Liver (tissue), 8 donors: ENCODE measurements at regions not wholly inside any gene's neighbourhood (a gene's known extent, or its start where the extent isn't known, plus 50 kb on each side); places are given as distances from the start of the nearest gene placed in this dataset.

Experiments used
- DNase-seq: peaks from one replicate; pipeline ENCODE4 v3.0.0-alpha.2; 2017; ENCODE audit warnings: low spot score
- H3K27ac ChIP-seq, 2 donors: one replicate each; pipeline ENCODE4 v1.7.0; 2013; ENCODE audit warnings: inconsistent platforms in 2 of 2, low read length in 2 of 2, control low read depth in 1 of 2, low read depth in 1 of 2, mild to moderate bottlenecking in 1 of 2
- H3K27me3 ChIP-seq, 4 donors: one replicate each; pipeline versions ENCODE4 v1.6.1 to v1.7.0; 2013; ENCODE audit warnings: low read length in 3 of 4, inconsistent platforms in 1 of 4, mild to moderate bottlenecking in 1 of 4, moderate library complexity in 1 of 4; ENCODE audit not compliant: control insufficient read depth in 4 of 4, insufficient read depth in 4 of 4
- H3K36me3 ChIP-seq, 4 donors: one replicate each; pipeline versions ENCODE4 v1.6.1 to v1.7.0; 2013; ENCODE audit warnings: low read length in 3 of 4, mild to moderate bottlenecking in 3 of 4, low read depth in 1 of 4, moderate library complexity in 1 of 4; ENCODE audit not compliant: control insufficient read depth in 4 of 4, insufficient read depth in 3 of 4
- H3K4me1 ChIP-seq, 4 donors: one replicate each; pipeline versions ENCODE4 v1.6.1 to v1.7.0; 2013; ENCODE audit warnings: low read length in 3 of 4, mild to moderate bottlenecking in 3 of 4, moderate library complexity in 1 of 4; ENCODE audit not compliant: control insufficient read depth in 4 of 4, insufficient read depth in 4 of 4
- H3K4me3 ChIP-seq, 3 donors: one replicate each; pipeline versions ENCODE4 v1.6.1 to v1.7.0; 2013; ENCODE audit warnings: low read length in 3 of 3, control low read depth in 1 of 3, low read depth in 1 of 3, mild to moderate bottlenecking in 1 of 3
- H3K9ac ChIP-seq, 2 donors: one replicate each; pipeline ENCODE4 v1.7.0; 2013; ENCODE audit warnings: low read length in 2 of 2, mild to moderate bottlenecking in 2 of 2, moderate library complexity in 2 of 2, control low read depth in 1 of 2, low read depth in 1 of 2
- H3K9me3 ChIP-seq, 4 donors: one replicate each; pipeline versions ENCODE4 v1.6.1 to v1.7.0; 2013; ENCODE audit warnings: low read length in 3 of 4; ENCODE audit not compliant: control insufficient read depth in 4 of 4
- EGR1 ChIP-seq, 2 donors: IDR thresholded peaks; 2 replicates each; pipeline ENCODE4 v1.6.1; 2016 to 2018; ENCODE audit warnings: antibody characterized with exemption in 2 of 2, low read depth in 2 of 2
- FOXA1 ChIP-seq: IDR thresholded peaks from 2 replicates; pipeline ENCODE4 v1.6.1; 2016; ENCODE audit warnings: antibody characterized with exemption
- FOXA2 ChIP-seq: IDR thresholded peaks from 2 replicates; pipeline ENCODE4 v1.6.1; 2016; ENCODE audit warnings: antibody characterized with exemption
- GABPA ChIP-seq, 2 donors: IDR thresholded peaks in 1 of 2; conservative IDR thresholded peaks in 1 of 2; 2 replicates each; pipeline ENCODE4 v1.6.1; 2016; ENCODE audit warnings: antibody characterized with exemption in 2 of 2, mild to moderate bottlenecking in 1 of 2, moderate library complexity in 1 of 2
- HNF4A ChIP-seq, 2 donors: conservative IDR thresholded peaks; 2 replicates each; pipeline ENCODE4 v1.6.1; 2016; ENCODE audit warnings: antibody characterized with exemption in 2 of 2, mild to moderate bottlenecking in 2 of 2
- HNF4G ChIP-seq: IDR thresholded peaks from 2 replicates; pipeline ENCODE4 v1.6.1; 2016; ENCODE audit warnings: antibody characterized with exemption
- JUND ChIP-seq, 2 donors: IDR thresholded peaks; 2 replicates each; pipeline ENCODE4 v1.6.1; 2016; ENCODE audit warnings: antibody characterized with exemption in 2 of 2
- NR2F2 ChIP-seq: IDR thresholded peaks from 2 replicates; pipeline ENCODE4 v1.6.1; 2016; ENCODE audit warnings: antibody characterized with exemption
- RAD21 ChIP-seq, 2 donors: IDR thresholded peaks; 2 replicates each; pipeline ENCODE4 v1.6.1; 2016; ENCODE audit warnings: antibody characterized with exemption in 2 of 2, mild to moderate bottlenecking in 2 of 2
- RXRA ChIP-seq, 2 donors: IDR thresholded peaks; 2 replicates each; pipeline ENCODE4 v1.6.1; 2017 to 2018; ENCODE audit warnings: antibody characterized with exemption in 2 of 2, mild to moderate bottlenecking in 1 of 2
- SP1 ChIP-seq: IDR thresholded peaks from 2 replicates; pipeline ENCODE4 v1.6.1; 2018; ENCODE audit warnings: antibody characterized with exemption, mild to moderate bottlenecking
- TAF1 ChIP-seq: conservative IDR thresholded peaks from 2 replicates; pipeline ENCODE4 v1.6.1; 2016; ENCODE audit warnings: antibody characterized with exemption, mild to moderate bottlenecking
- YY1 ChIP-seq: IDR thresholded peaks from 2 replicates; pipeline ENCODE4 v1.6.1; 2016; ENCODE audit warnings: antibody characterized with exemption, mild to moderate bottlenecking
- WGBS: extraction: QIAGEN DNeasy Blood & Tissue Kit; methylation state at CpG from one replicate; pipeline ENCODE4 v1.1.7; 2013; 5-methylcytosine and 5-hydroxymethylcytosine counted together
- TF ChIP-seq, protein P1 (sequence below): fragments of 150-350 bp; IDR thresholded peaks from 2 replicates; pipeline ENCODE4 v1.5.1; 2017; ENCODE audit warnings: improper control_type of control experiment, low read depth, low read length; ENCODE audit not compliant: missing input control
- TF ChIP-seq, protein P2 (sequence below): IDR thresholded peaks from 2 replicates; pipeline ENCODE4 v1.6.1; 2016; ENCODE audit warnings: antibody characterized with exemption
- TF ChIP-seq, protein P3 (sequence below): IDR thresholded peaks from 2 replicates; pipeline ENCODE4 v1.6.1; 2016; ENCODE audit warnings: antibody characterized with exemption
- TF ChIP-seq, protein P4 (sequence below): IDR thresholded peaks from 2 replicates; pipeline ENCODE4 v1.6.1; 2016; ENCODE audit warnings: antibody characterized with exemption
- TF ChIP-seq, protein P5 (sequence below): IDR thresholded peaks from 2 replicates; pipeline ENCODE4 v1.6.1; 2016; ENCODE audit warnings: antibody characterized with exemption, mild to moderate bottlenecking
- donor health status: healthy.
- donor health status: healthy.
- donor health status: healthy.
- donor health status: healthy.
- donor health status: healthy.

DNA sequence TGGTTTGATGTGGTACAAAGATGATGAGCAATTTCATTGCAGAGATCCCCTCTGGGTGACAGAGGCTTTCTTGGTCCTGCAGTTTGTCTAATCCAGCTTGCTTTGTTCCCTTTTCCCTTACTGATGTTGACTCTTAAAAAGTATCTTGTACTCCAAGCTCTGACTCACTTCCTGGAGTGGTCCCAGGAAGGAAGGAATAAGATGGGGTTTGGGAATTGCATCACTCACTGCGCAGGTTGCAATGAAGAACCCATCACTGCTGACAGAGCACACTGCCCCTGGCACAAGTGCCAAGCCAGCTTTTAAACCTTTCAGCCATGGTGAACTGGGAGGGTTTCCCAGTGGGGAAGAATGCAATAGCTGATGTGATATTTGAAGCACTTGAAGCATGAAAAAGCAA, 662.2 kb upstream of the CTNND2 start:
- Histone ChIP-seq H3K27me3 (no peaks in the 10 kb centered on the region), H3K9ac (no peak overlapping the region), H3K4me3 (no peak overlapping the region), H3K9me3 (no peaks in the 10 kb centered on the region), H3K4me1 (no peaks in the 10 kb centered on the region), H3K27ac (no peak overlapping the region), H3K36me3 (no peaks in the 10 kb centered on the region)
- no peak for DNase-seq
- 87% methylated on average over 1 of the region's 1 CpG for WGBS
- no peak for TF ChIP-seq EGR1 (IDR thresholded peaks at IDR 0.05; ENCODE audit: low read depth in 2 of 2)
- TF ChIP-seq, protein P1, sequence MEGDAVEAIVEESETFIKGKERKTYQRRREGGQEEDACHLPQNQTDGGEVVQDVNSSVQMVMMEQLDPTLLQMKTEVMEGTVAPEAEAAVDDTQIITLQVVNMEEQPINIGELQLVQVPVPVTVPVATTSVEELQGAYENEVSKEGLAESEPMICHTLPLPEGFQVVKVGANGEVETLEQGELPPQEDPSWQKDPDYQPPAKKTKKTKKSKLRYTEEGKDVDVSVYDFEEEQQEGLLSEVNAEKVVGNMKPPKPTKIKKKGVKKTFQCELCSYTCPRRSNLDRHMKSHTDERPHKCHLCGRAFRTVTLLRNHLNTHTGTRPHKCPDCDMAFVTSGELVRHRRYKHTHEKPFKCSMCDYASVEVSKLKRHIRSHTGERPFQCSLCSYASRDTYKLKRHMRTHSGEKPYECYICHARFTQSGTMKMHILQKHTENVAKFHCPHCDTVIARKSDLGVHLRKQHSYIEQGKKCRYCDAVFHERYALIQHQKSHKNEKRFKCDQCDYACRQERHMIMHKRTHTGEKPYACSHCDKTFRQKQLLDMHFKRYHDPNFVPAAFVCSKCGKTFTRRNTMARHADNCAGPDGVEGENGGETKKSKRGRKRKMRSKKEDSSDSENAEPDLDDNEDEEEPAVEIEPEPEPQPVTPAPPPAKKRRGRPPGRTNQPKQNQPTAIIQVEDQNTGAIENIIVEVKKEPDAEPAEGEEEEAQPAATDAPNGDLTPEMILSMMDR, result no peak
- no peak for TF ChIP-seq SP1
- no peak for TF ChIP-seq FOXA2
- TF ChIP-seq, protein P2, sequence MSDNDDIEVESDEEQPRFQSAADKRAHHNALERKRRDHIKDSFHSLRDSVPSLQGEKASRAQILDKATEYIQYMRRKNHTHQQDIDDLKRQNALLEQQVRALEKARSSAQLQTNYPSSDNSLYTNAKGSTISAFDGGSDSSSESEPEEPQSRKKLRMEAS, result no peak
- TF ChIP-seq NR2F2, result no peak
- TF ChIP-seq RAD21 (IDR thresholded peaks at IDR 0.05), result no peak
- no peak for TF ChIP-seq TAF1
- TF ChIP-seq, protein P3, sequence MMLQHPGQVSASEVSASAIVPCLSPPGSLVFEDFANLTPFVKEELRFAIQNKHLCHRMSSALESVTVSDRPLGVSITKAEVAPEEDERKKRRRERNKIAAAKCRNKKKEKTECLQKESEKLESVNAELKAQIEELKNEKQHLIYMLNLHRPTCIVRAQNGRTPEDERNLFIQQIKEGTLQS, result no peak
- TF ChIP-seq HNF4G, result no peak
- no peak for TF ChIP-seq JUND (IDR thresholded peaks at IDR 0.05)
- TF ChIP-seq HNF4A (conservative IDR thresholded peaks at IDR 0.05), result no peak
- TF ChIP-seq, protein P4, sequence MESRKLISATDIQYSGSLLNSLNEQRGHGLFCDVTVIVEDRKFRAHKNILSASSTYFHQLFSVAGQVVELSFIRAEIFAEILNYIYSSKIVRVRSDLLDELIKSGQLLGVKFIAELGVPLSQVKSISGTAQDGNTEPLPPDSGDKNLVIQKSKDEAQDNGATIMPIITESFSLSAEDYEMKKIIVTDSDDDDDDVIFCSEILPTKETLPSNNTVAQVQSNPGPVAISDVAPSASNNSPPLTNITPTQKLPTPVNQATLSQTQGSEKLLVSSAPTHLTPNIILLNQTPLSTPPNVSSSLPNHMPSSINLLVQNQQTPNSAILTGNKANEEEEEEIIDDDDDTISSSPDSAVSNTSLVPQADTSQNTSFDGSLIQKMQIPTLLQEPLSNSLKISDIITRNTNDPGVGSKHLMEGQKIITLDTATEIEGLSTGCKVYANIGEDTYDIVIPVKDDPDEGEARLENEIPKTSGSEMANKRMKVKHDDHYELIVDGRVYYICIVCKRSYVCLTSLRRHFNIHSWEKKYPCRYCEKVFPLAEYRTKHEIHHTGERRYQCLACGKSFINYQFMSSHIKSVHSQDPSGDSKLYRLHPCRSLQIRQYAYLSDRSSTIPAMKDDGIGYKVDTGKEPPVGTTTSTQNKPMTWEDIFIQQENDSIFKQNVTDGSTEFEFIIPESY, result no peak
- TF ChIP-seq GABPA (IDR thresholded peaks at IDR 0.05 in 1 of 2, conservative IDR thresholded peaks at IDR 0.05 in 1 of 2), result no peak
- TF ChIP-seq RXRA (IDR thresholded peaks at IDR 0.05), result no peak
- no peak for TF ChIP-seq YY1

DNA sequence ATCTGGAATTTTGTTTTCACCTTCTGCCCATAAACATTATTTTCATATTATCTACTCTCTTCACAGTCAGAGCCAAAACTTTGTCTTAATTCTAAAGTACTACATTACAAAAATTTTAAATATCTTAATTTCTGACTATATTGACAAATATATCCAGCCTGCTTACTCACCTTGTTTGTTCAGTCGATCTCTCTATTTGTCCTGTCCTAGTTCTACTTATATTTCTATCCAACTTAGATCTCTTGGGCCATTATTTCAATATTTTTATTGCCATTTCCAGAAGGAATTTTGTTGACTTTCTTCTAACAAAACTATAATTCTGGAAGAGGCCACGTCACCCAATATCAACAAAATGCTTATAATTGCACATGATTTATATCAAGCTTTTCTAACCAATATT, 652.8 kb upstream of the CTNND2 start:
- H3K27ac ChIP-seq, result no peak overlapping the region
- DNase-seq, result no peak
- 59% methylated on average over 2 of the region's 2 CpGs for WGBS
- TF ChIP-seq, protein P1, result no peak
- TF ChIP-seq TAF1 (no peak), GABPA (IDR thresholded peaks at IDR 0.05 in 1 of 2, conservative IDR thresholded peaks at IDR 0.05 in 1 of 2) (no peak), HNF4G (no peak), RAD21 (IDR thresholded peaks at IDR 0.05) (no peak), RXRA (IDR thresholded peaks at IDR 0.05) (no peak), YY1 (no peak), SP1 (no peak), FOXA1 (no peak), HNF4A (conservative IDR thresholded peaks at IDR 0.05) (no peak), NR2F2 (no peak), JUND (IDR thresholded peaks at IDR 0.05) (no peak), EGR1 (IDR thresholded peaks at IDR 0.05; ENCODE audit: low read depth in 2 of 2) (no peak), FOXA2 (no peak)
- TF ChIP-seq, protein P3, result no peak
- TF ChIP-seq, protein P5, sequence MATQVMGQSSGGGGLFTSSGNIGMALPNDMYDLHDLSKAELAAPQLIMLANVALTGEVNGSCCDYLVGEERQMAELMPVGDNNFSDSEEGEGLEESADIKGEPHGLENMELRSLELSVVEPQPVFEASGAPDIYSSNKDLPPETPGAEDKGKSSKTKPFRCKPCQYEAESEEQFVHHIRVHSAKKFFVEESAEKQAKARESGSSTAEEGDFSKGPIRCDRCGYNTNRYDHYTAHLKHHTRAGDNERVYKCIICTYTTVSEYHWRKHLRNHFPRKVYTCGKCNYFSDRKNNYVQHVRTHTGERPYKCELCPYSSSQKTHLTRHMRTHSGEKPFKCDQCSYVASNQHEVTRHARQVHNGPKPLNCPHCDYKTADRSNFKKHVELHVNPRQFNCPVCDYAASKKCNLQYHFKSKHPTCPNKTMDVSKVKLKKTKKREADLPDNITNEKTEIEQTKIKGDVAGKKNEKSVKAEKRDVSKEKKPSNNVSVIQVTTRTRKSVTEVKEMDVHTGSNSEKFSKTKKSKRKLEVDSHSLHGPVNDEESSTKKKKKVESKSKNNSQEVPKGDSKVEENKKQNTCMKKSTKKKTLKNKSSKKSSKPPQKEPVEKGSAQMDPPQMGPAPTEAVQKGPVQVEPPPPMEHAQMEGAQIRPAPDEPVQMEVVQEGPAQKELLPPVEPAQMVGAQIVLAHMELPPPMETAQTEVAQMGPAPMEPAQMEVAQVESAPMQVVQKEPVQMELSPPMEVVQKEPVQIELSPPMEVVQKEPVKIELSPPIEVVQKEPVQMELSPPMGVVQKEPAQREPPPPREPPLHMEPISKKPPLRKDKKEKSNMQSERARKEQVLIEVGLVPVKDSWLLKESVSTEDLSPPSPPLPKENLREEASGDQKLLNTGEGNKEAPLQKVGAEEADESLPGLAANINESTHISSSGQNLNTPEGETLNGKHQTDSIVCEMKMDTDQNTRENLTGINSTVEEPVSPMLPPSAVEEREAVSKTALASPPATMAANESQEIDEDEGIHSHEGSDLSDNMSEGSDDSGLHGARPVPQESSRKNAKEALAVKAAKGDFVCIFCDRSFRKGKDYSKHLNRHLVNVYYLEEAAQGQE, result no peak
- TF ChIP-seq, protein P4, result no peak
- TF ChIP-seq, protein P2, result no peak
- no peak overlapping the region for H3K4me3 ChIP-seq
- H3K9me3 ChIP-seq, result no peaks in the 10 kb centered on the region
- H3K4me1 ChIP-seq, result no peaks in the 10 kb centered on the region
- H3K27me3 ChIP-seq, result no peaks in the 10 kb centered on the region
- no peak overlapping the region for H3K9ac ChIP-seq
- H3K36me3 ChIP-seq, result no peaks in the 10 kb centered on the region
